Ishikawa (cell line): ENCODE measurements at regions not wholly inside any gene's neighbourhood (a gene's known extent, or its start where the extent isn't known, plus 50 kb on each side); places are given as distances from the start of the nearest gene placed in this dataset.

Experiments
- CEBPB ChIP-seq: IDR thresholded peaks from 2 replicates; pipeline ENCODE4 v1.6.1; 2012
- EP300 ChIP-seq: IDR thresholded peaks from 2 replicates; pipeline ENCODE4 v1.6.1; 2012; ENCODE audit warnings: borderline replicate concordance
- FOXM1 ChIP-seq: IDR thresholded peaks from 2 replicates; pipeline ENCODE4 v1.6.1; 2012; ENCODE audit warnings: low read depth, borderline replicate concordance
- NFIC ChIP-seq: IDR thresholded peaks from 2 replicates; pipeline ENCODE4 v1.6.1; 2012
- RAD21 ChIP-seq: IDR thresholded peaks from 2 replicates; pipeline ENCODE4 v1.6.1; 2012; ENCODE audit warnings: low read depth
- REST ChIP-seq: IDR thresholded peaks from 2 replicates; pipeline ENCODE4 v1.6.1; 2012; ENCODE audit warnings: low read depth, mild to moderate bottlenecking
- TEAD4 ChIP-seq: IDR thresholded peaks from 2 replicates; pipeline ENCODE4 v1.6.1; 2012
- YY1 ChIP-seq: IDR thresholded peaks from 2 replicates; pipeline ENCODE4 v1.6.1; 2012; ENCODE audit warnings: low read depth
- TF ChIP-seq, protein P1 (sequence below): IDR thresholded peaks from 2 replicates; pipeline ENCODE4 v1.6.1; 2012

DNA sequence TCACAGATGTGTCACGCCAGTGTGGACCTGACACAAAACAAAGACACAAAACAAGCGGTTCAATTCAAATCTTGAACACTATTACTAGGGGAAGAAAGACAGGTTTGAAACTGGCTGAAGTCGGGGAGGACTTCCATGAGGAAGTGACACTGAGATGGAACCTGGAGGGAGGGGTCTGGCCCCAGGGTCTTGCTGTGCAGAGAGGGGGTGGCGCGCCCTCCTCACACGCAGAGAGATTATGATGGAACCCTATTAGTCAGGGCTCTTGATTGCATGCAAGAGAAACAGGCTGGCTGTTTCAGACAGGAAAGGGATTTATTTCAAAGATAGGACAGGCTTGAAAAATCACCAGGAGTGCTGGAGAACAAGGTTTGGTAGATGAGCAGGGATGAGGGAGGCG is 363.6 kb upstream of the HS6ST1 start:
- TF ChIP-seq YY1 (no peak), EP300 (no peak), NFIC (no peak), CEBPB (no peak), TEAD4 (no peak), REST (no peak), RAD21 (no peak), FOXM1 (no peak)
- TF ChIP-seq, protein P1, sequence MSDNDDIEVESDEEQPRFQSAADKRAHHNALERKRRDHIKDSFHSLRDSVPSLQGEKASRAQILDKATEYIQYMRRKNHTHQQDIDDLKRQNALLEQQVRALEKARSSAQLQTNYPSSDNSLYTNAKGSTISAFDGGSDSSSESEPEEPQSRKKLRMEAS: no peak
